Fibroblast of mammary gland (primary cell): ENCODE measurements at regions not wholly inside any gene's neighbourhood (a gene's known extent, or its start where the extent isn't known, plus 50 kb on each side); places are given as distances from the start of the nearest gene placed in this dataset.

Experiments
- DNase-seq: peaks from one replicate; pipeline ENCODE4 v3.0.0-alpha.2; 2010; ENCODE audit warnings: low read depth
- H3K4me3 ChIP-seq: 2 replicates; pipeline ENCODE4 v1.5.1; 2011; ENCODE audit warnings: low read depth, mild to moderate bottlenecking, low read length, moderate library complexity; ENCODE audit not compliant: control insufficient read depth
- CTCF ChIP-seq: conservative IDR thresholded peaks from 2 replicates; pipeline ENCODE4 v1.5.1; 2011; ENCODE audit warnings: low read depth, low read length, inconsistent platforms; ENCODE audit not compliant: control insufficient read depth, insufficient read depth

- H3K4me3 ChIP-seq: no peak overlapping the region
- DNase-seq: no peak
- TF ChIP-seq CTCF: no peak
These were observed 81.1 kb upstream of the MBL2 start for GRCh38 chr10:52853704-52854103.

GRCh38 chr10:52836816-52837215, 64.2 kb upstream of the MBL2 start:
- no peak for TF ChIP-seq CTCF
- H3K4me3 ChIP-seq: no peak overlapping the region
- no peak for DNase-seq
